A549 (cell line): ENCODE measurements at regions not wholly inside any gene's neighbourhood (a gene's known extent, or its start where the extent isn't known, plus 50 kb on each side); places are given as distances from the start of the nearest gene placed in this dataset.

Experiments used
- ATAC-seq, 2 experiments: fragments of 200-7000 bp in 1 of 2; fragments of >200 bp in 1 of 2; cut with Nextera tagmentation in 1 of 2; cut with Tn5 transposase in 1 of 2; 3 replicates each; pipeline versions ENCODE4 v1.8.0 to v1.9.1; 2018 to 2020; ENCODE audit warnings: mild to moderate bottlenecking in 1 of 2, moderate library complexity in 1 of 2
- CTCF ChIA-PET: fragments of 300-600 bp; sonication (Branson Sonifier 250); formaldehyde crosslinking; extraction: SDS; loops from one replicate; lab custom pipeline; 2021; ENCODE audit warnings: antibody characterized with exemption, inconsistent platforms; lab: Yijun Ruan, JAX
- POLR2A ChIA-PET: fragments of 350-600 bp; formaldehyde crosslinking; extraction: SDS; loops from one replicate; lab custom pipeline; 2021; ENCODE audit warnings: antibody characterized with exemption, inconsistent platforms; lab: Yijun Ruan, JAX
- DNase-seq, 2 experiments: peaks; one replicate each; pipeline versions ENCODE4 v3.0.0 to v3.0.0-alpha.2; 2011 to 2016; ENCODE audit warnings: low read depth in 1 of 2, low spot score in 1 of 2
- FAIRE-seq: peaks from 2 replicates; lab custom pipeline; 2011; peaks lifted over from hg19 to GRCh38; lab: Jason Lieb, UNC
- H3K27ac ChIP-seq, 2 experiments: fragments of >200 bp; sonication (Bioruptor Twin); formaldehyde crosslinking; 3 replicates each; pipeline ENCODE4 v1.5.1; 2016 to 2017
- H3K4me1 ChIP-seq: fragments of >200 bp; sonication (Bioruptor Twin); formaldehyde crosslinking; 3 replicates; pipeline ENCODE4 v1.6.1; 2016
- H3K4me2 ChIP-seq: fragments of >200 bp; sonication (Bioruptor Twin); formaldehyde crosslinking; 3 replicates; pipeline ENCODE4 v1.6.1; 2016
- H3K4me3 ChIP-seq: fragments of >200 bp; sonication (Bioruptor Twin); formaldehyde crosslinking; 3 replicates; pipeline ENCODE4 v1.5.1; 2016
- H3K9me3 ChIP-seq: fragments of >200 bp; sonication (Bioruptor Twin); formaldehyde crosslinking; 3 replicates; pipeline ENCODE4 v1.6.1; 2016
- CBX8 ChIP-seq: fragments of 200-600 bp; sonication (generic); IDR thresholded peaks from 2 replicates; pipeline ENCODE4 v1.6.1; 2016
- CHD2 ChIP-seq: fragments of 150-350 bp; IDR thresholded peaks from 2 replicates; pipeline ENCODE4 v1.6.1; 2014; ENCODE audit warnings: low read length; ENCODE audit not compliant: partially characterized antibody
- FOSB ChIP-seq: fragments of 250-450 bp; sonication (Bioruptor Pico); IDR thresholded peaks from 2 replicates; pipeline ENCODE4 v1.5.0; 2020; ENCODE audit warnings: mild to moderate bottlenecking, moderate library complexity
- FOXS1 ChIP-seq: fragments of 250-450 bp; sonication (Bioruptor Pico); IDR thresholded peaks from 2 replicates; pipeline ENCODE4 v1.5.0; 2020; ENCODE audit warnings: mild to moderate bottlenecking, moderate library complexity
- GATA3 ChIP-seq: IDR thresholded peaks from 2 replicates; pipeline ENCODE4 v1.6.1; 2012; ENCODE audit warnings: borderline replicate concordance
- HES2 ChIP-seq: fragments of >200 bp; sonication (Bioruptor Twin); formaldehyde crosslinking; IDR thresholded peaks from 2 replicates; pipeline ENCODE4 v1.6.1; 2016
- HMGXB4 ChIP-seq: fragments of 250-450 bp; sonication (Bioruptor Pico); IDR thresholded peaks from 2 replicates; pipeline ENCODE4 v1.5.0; 2021; ENCODE audit warnings: mild to moderate bottlenecking, moderate library complexity, borderline replicate concordance
- HOXA7 ChIP-seq: fragments of 250-450 bp; sonication (Bioruptor Pico); IDR thresholded peaks from 2 replicates; pipeline ENCODE4 v1.5.0; 2020; ENCODE audit warnings: mild to moderate bottlenecking, moderate library complexity
- HOXB13 ChIP-seq: fragments of 250-450 bp; sonication (Bioruptor Pico); IDR thresholded peaks from 2 replicates; pipeline ENCODE4 v1.5.0; 2020; ENCODE audit warnings: low read depth, mild to moderate bottlenecking, moderate library complexity
- HOXB5 ChIP-seq: fragments of 250-450 bp; sonication (Bioruptor Pico); IDR thresholded peaks from 2 replicates; pipeline ENCODE4 v1.5.0; 2020; ENCODE audit warnings: mild to moderate bottlenecking, moderate library complexity
- JUNB ChIP-seq: fragments of >200 bp; sonication (Bioruptor Twin); formaldehyde crosslinking; IDR thresholded peaks from 2 replicates; pipeline ENCODE4 v1.6.1; 2016
- KDM1A ChIP-seq: fragments of 200-600 bp; sonication (generic); IDR thresholded peaks from 2 replicates; pipeline ENCODE4 v1.6.1; 2016; ENCODE audit warnings: low read depth, mild to moderate bottlenecking
- MAFK ChIP-seq: fragments of 450-650 bp; IDR thresholded peaks from 2 replicates; pipeline ENCODE4 v1.6.1; 2014; ENCODE audit not compliant: partially characterized antibody
- MAZ ChIP-seq: fragments of 150-350 bp; IDR thresholded peaks from 2 replicates; pipeline ENCODE4 v1.6.1; 2014; ENCODE audit warnings: antibody characterized with exemption, low read depth, low read length, borderline replicate concordance
- MYC ChIP-seq: IDR thresholded peaks from 2 replicates; pipeline ENCODE4 v1.6.1; 2012; ENCODE audit warnings: mild to moderate bottlenecking, inconsistent platforms, low read length, improper control_type of control experiment, borderline replicate concordance
- NR3C1 ChIP-seq: fragments of >200 bp; sonication (Bioruptor Twin); formaldehyde crosslinking; IDR thresholded peaks from 3 replicates; pipeline ENCODE4 v1.6.1; 2017
- POLR2A ChIP-seq: IDR thresholded peaks from 2 replicates; pipeline ENCODE4 v1.6.1; 2012; ENCODE audit warnings: mild to moderate bottlenecking, low read length
- RAD21 ChIP-seq, 2 experiments: fragments of >200 bp in 1 of 2; sonication (Bioruptor Twin) in 1 of 2; formaldehyde crosslinking in 1 of 2; IDR thresholded peaks in 1 of 2; conservative IDR thresholded peaks in 1 of 2; 2 replicates in 1 of 2; 3 replicates in 1 of 2; pipeline ENCODE4 v1.6.1; 2012 to 2018; ENCODE audit warnings: inconsistent platforms in 1 of 2
- RFX5 ChIP-seq: fragments of 450-650 bp; IDR thresholded peaks from 2 replicates; pipeline ENCODE4 v1.7.1; 2014; ENCODE audit warnings: antibody characterized with exemption, mild to moderate bottlenecking, moderate library complexity
- RNF2 ChIP-seq: fragments of 200-600 bp; sonication (generic); IDR thresholded peaks from 2 replicates; pipeline ENCODE4 v1.6.1; 2016; ENCODE audit warnings: low read depth, mild to moderate bottlenecking, antibody characterized with exemption, moderate library complexity, borderline replicate concordance
- TFCP2L1 ChIP-seq: fragments of 250-450 bp; sonication (Bioruptor Pico); IDR thresholded peaks from 2 replicates; pipeline ENCODE4 v1.5.0; 2021; ENCODE audit warnings: mild to moderate bottlenecking
- ZC3H11A ChIP-seq: fragments of 450-650 bp; IDR thresholded peaks from 2 replicates; pipeline ENCODE4 v1.6.1; 2014; ENCODE audit warnings: antibody characterized with exemption, mild to moderate bottlenecking
- ZFP36 ChIP-seq: fragments of 450-650 bp; IDR thresholded peaks from 2 replicates; pipeline ENCODE4 v1.6.1; 2014; ENCODE audit warnings: borderline replicate concordance; ENCODE audit not compliant: partially characterized antibody
- ZSCAN20 ChIP-seq: fragments of 250-450 bp; sonication (Bioruptor Pico); IDR thresholded peaks from 2 replicates; pipeline ENCODE4 v1.8.0; 2022; ENCODE audit warnings: mild to moderate bottlenecking, moderate library complexity
- WGBS: methylation state at CpG from one replicate; pipeline ENCODE4 v1.1.6; 2017; ENCODE audit errors: missing lambda C conversion rate; 5-methylcytosine and 5-hydroxymethylcytosine counted together
- TF ChIP-seq, protein P1 (sequence below): IDR thresholded peaks from 2 replicates; pipeline ENCODE4 v1.6.1; 2012; ENCODE audit warnings: low read depth, borderline replicate concordance
- TF ChIP-seq, protein P2 (sequence below): IDR thresholded peaks from 2 replicates; pipeline ENCODE4 v1.6.1; 2012

DNA sequence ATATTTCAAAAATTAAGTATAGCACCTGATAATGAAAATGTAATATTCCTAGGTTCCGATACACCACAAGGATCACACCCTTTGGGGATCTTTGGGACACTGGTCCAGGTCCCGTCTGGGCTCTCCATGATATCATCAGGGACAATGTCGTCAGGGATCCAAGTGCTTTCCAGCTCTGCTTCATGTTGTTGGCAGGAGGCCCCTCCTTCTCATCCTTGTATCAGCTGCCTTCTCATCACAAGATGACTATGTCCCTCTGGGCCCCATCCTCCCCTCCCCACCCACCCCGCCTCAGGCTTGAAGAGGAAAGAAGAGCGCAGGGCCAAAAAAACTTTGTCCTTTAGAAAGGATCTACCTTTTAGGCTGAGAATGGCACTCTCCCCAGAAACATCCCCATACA lies 128.3 kb upstream of the KLF3 start:
- POLR2A ChIA-PET: no interaction called here
- ATAC-seq (no peak), FAIRE-seq (no peak), DNase-seq (no peak)
- Histone ChIP-seq H3K9me3 (no peaks in the 10 kb centered on the region), H3K27ac (no peak overlapping the region), H3K4me3 (no peak overlapping the region), H3K4me2 (no peak overlapping the region), H3K4me1 (no peaks in the 10 kb centered on the region)
- 77% methylated on average over 3 of the region's 5 CpGs for WGBS
- CTCF ChIA-PET: no interaction called here
- no peak for TF ChIP-seq RFX5

DNA sequence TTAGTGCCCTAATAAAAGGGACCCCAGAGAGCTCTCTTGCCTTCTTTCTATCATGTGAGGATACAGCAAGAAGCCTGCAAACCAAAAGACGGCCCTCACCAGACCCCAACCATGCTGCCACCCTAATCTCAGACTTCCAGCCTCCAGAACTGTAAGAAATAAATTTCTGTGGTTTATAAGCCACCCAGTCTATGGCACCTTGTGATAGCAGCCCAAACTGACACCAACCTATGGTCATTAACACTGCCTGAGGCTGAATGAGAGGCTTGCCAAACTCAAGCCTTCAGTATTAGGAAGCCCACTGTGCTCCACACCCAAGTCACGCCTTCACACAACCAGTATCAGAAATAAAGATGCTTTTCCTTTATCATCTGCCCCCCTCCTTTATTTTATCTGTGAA lies 127.3 kb upstream of the KLF3 start:
- H3K4me2 ChIP-seq: no peak overlapping the region
- no peak overlapping the region for H3K27ac ChIP-seq
- no peaks in the 10 kb centered on the region for H3K9me3 ChIP-seq
- POLR2A ChIA-PET: no interaction called here
- DNase-seq (no peak), ATAC-seq (no peak), FAIRE-seq (no peak)
- H3K4me3 ChIP-seq: no peak overlapping the region
- TF ChIP-seq MAZ (no peak), CHD2 (no peak), TFCP2L1 (CRISPR knock-in tag) (no peak), JUNB (no peak), RAD21 (conservative IDR thresholded peaks at IDR 0.05 in 1 of 2, IDR thresholded peaks at IDR 0.05 in 1 of 2) (no peak)
- no peaks in the 10 kb centered on the region for H3K4me1 ChIP-seq
- CTCF ChIA-PET: no interaction called here
- 70% methylated on average over 2 of the region's 2 CpGs for WGBS

DNA sequence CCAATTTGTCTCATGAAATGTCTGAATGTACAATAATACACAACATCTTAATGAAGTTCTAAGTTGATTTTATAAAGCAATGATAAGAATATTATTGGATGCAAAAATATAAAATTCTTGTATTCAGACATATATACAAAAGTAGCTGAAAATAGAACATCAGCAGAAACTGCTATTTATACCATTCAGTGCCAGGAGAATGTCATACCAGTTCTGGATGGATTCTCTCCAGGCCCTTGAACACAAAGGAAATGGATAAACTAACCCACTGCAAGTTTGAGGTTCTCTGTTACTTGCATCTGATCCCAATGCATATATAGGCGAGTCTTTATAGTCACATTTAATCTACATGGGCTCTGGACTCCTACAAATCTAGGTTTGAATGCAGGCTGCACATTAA lies 126.3 kb upstream of the KLF3 start:
- POLR2A ChIA-PET: no interaction called here

GRCh38 chr4:38538517-38538916 lies 125.5 kb upstream of the KLF3 start:
- 100% methylated on average over 2 of the region's 2 CpGs for WGBS
- Histone ChIP-seq H3K27ac (no peak overlapping the region), H3K9me3 (no peaks in the 10 kb centered on the region), H3K4me3 (no peak overlapping the region), H3K4me2 (no peak overlapping the region), H3K4me1 (no peaks in the 10 kb centered on the region)
- FAIRE-seq (no peak), ATAC-seq (no peak), DNase-seq (no peak)
- ChIA-PET POLR2A (no interaction called here), CTCF (no interaction called here)
- no peak for TF ChIP-seq HOXB13
- no peak for TF ChIP-seq POLR2A
- no peak for TF ChIP-seq FOSB (CRISPR knock-in tag)
- TF ChIP-seq, protein P1, sequence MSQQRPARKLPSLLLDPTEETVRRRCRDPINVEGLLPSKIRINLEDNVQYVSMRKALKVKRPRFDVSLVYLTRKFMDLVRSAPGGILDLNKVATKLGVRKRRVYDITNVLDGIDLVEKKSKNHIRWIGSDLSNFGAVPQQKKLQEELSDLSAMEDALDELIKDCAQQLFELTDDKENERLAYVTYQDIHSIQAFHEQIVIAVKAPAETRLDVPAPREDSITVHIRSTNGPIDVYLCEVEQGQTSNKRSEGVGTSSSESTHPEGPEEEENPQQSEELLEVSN: no peak
- no peak for TF ChIP-seq FOXS1 (CRISPR knock-in tag)
- TF ChIP-seq HOXA7: no peak
- no peak for TF ChIP-seq NR3C1
- TF ChIP-seq HES2: no peak
- TF ChIP-seq ZC3H11A: no peak
- no peak for TF ChIP-seq CBX8
- TF ChIP-seq MAFK: no peak
- TF ChIP-seq MYC: no peak

More for the DNA sequence above, 126.3 kb upstream of the KLF3 start:
- Histone ChIP-seq H3K4me3 (no peak overlapping the region), H3K27ac (no peak overlapping the region)
- FAIRE-seq: no peak
- TF ChIP-seq, protein P2, sequence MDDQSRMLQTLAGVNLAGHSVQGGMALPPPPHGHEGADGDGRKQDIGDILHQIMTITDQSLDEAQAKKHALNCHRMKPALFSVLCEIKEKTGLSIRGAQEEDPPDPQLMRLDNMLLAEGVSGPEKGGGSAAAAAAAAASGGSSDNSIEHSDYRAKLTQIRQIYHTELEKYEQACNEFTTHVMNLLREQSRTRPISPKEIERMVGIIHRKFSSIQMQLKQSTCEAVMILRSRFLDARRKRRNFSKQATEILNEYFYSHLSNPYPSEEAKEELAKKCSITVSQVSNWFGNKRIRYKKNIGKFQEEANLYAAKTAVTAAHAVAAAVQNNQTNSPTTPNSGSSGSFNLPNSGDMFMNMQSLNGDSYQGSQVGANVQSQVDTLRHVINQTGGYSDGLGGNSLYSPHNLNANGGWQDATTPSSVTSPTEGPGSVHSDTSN: no peak
- TF ChIP-seq FOSB (CRISPR knock-in tag) (no peak), KDM1A (no peak), HOXA7 (no peak), ZSCAN20 (CRISPR knock-in tag) (no peak), ZC3H11A (no peak), HOXB13 (no peak), ZFP36 (no peak), GATA3 (no peak), HES2 (no peak), MYC (no peak), HMGXB4 (no peak), MAZ (no peak), HOXB5 (CRISPR knock-in tag) (no peak), RNF2 (no peak), RAD21 (conservative IDR thresholded peaks at IDR 0.05 in 1 of 2, IDR thresholded peaks at IDR 0.05 in 1 of 2) (no peak), JUNB (no peak)
- TF ChIP-seq, all 56 proteins: peak for 0
- CTCF ChIA-PET: no interaction called here
- WGBS: 62% methylated on average over 1 of the region's 1 CpG
- H3K9me3 ChIP-seq: no peaks in the 10 kb centered on the region
- DNase-seq: no peak
- H3K4me2 ChIP-seq: no peak overlapping the region
- H3K4me1 ChIP-seq: no peaks in the 10 kb centered on the region
- no peak for ATAC-seq
